Neural crest cell (in vitro differentiated cells): ENCODE measurements at regions not wholly inside any gene's neighbourhood (a gene's known extent, or its start where the extent isn't known, plus 50 kb on each side); places are given as distances from the start of the nearest gene placed in this dataset.

ENCODE experiments used
- DNase-seq: peaks from one replicate; pipeline ENCODE4 v3.0.0; 2021; ENCODE audit warnings: low read depth, mixed read lengths, low spot score
- H3K27ac Mint-ChIP-seq: one replicate; pipeline ENCODE4 v1.8.0; 2021; ENCODE audit warnings: mild to moderate bottlenecking, mixed read lengths; ENCODE audit not compliant: unreplicated experiment
- H3K27me3 Mint-ChIP-seq: 2 replicates; pipeline ENCODE4 v1.8.0; 2021; ENCODE audit warnings: low read depth, mild to moderate bottlenecking, mixed read lengths
- H3K36me3 Mint-ChIP-seq: 2 replicates; pipeline ENCODE4 v1.8.0; 2021; ENCODE audit warnings: low read depth, mild to moderate bottlenecking, mixed read lengths
- H3K4me1 Mint-ChIP-seq: 2 replicates; pipeline ENCODE4 v1.8.0; 2021; ENCODE audit warnings: mixed read lengths
- H3K4me3 Mint-ChIP-seq: one replicate; pipeline ENCODE4 v1.8.0; 2021; ENCODE audit warnings: mild to moderate bottlenecking, mixed read lengths
- H3K9me3 Mint-ChIP-seq: 2 replicates; pipeline ENCODE4 v1.8.0; 2021; ENCODE audit warnings: mixed read lengths
- CTCF ChIP-seq: fragments of 200-600 bp; sonication (generic); conservative IDR thresholded peaks from 2 replicates; pipeline ENCODE4 v1.5.0; 2021; ENCODE audit warnings: antibody characterized with exemption, mild to moderate bottlenecking

GRCh38 chr1:36625253-36625934, 142.7 kb upstream of the CSF3R start:
- no peaks in the 10 kb centered on the region for H3K36me3 Mint-ChIP-seq
- no peak for DNase-seq
- H3K27me3 Mint-ChIP-seq = peaks cover 20% of the 10 kb centered on the region
- no peak overlapping the region for H3K27ac Mint-ChIP-seq
- no peak overlapping the region for H3K4me3 Mint-ChIP-seq
- no peak for TF ChIP-seq CTCF
- H3K4me1 Mint-ChIP-seq = no peaks in the 10 kb centered on the region
- no peaks in the 10 kb centered on the region for H3K9me3 Mint-ChIP-seq

GRCh38 chr1:36624466-36624865, 141.8 kb upstream of the CSF3R start:
- no peaks in the 10 kb centered on the region for H3K9me3 Mint-ChIP-seq

GRCh38 chr1:36622741-36623648, 140.3 kb upstream of the CSF3R start:
- TF ChIP-seq CTCF = no peak
- no peaks in the 10 kb centered on the region for H3K9me3 Mint-ChIP-seq
- no peak overlapping the region for H3K27ac Mint-ChIP-seq
- no peaks in the 10 kb centered on the region for H3K4me1 Mint-ChIP-seq
- H3K4me3 Mint-ChIP-seq = no peak overlapping the region
- no peak for DNase-seq
- no peaks in the 10 kb centered on the region for H3K36me3 Mint-ChIP-seq
- peaks cover 17% of the 10 kb centered on the region for H3K27me3 Mint-ChIP-seq

More at GRCh38 chr1:36624466-36624865, 141.8 kb upstream of the CSF3R start:
- TF ChIP-seq CTCF = no peak
- Mint-ChIP-seq H3K27ac (no peak overlapping the region), H3K4me1 (no peaks in the 10 kb centered on the region), H3K4me3 (no peak overlapping the region), H3K27me3 (peaks cover 20% of the 10 kb centered on the region), H3K36me3 (no peaks in the 10 kb centered on the region)
- no peak for DNase-seq

GRCh38 chr1:36621531-36621930, 138.8 kb upstream of the CSF3R start:
- peaks cover 17% of the 10 kb centered on the region for H3K27me3 Mint-ChIP-seq
- H3K4me3 Mint-ChIP-seq = no peak overlapping the region
- no peak overlapping the region for H3K27ac Mint-ChIP-seq
- TF ChIP-seq CTCF = no peak
- no peak for DNase-seq
- H3K36me3 Mint-ChIP-seq = no peaks in the 10 kb centered on the region
- no peaks in the 10 kb centered on the region for H3K4me1 Mint-ChIP-seq
- no peaks in the 10 kb centered on the region for H3K9me3 Mint-ChIP-seq

- Mint-ChIP-seq H3K4me1 (no peaks in the 10 kb centered on the region), H3K36me3 (no peaks in the 10 kb centered on the region), H3K9me3 (no peaks in the 10 kb centered on the region), H3K27ac (no peak overlapping the region), H3K4me3 (no peak overlapping the region), H3K27me3 (peaks cover 13% of the 10 kb centered on the region)
- TF ChIP-seq CTCF = no peak
- no peak for DNase-seq
Observed at GRCh38 chr1:36620142-36620541, 137.4 kb upstream of the CSF3R start.
